Adrenal gland (tissue), 9 donors: ENCODE measurements at regions not wholly inside any gene's neighbourhood (a gene's known extent, or its start where the extent isn't known, plus 50 kb on each side); places are given as distances from the start of the nearest gene placed in this dataset.

Source experiments
- DNase-seq, 7 donors: peaks; one replicate each; pipeline ENCODE4 v3.0.0-alpha.2; 2019 to 2020
- H3K27ac ChIP-seq, 5 donors: fragments of 200-600 bp; sonication (generic) in 4 of 5; 1 replicate in 3 of 5; 2 replicates in 2 of 5; pipeline versions ENCODE4 v1.5.1 to v1.8.0; 2016 to 2020; ENCODE audit warnings: mild to moderate bottlenecking in 1 of 5
- H3K27me3 ChIP-seq: fragments of 200-600 bp; 2 replicates; pipeline ENCODE4 v1.8.0; 2021
- H3K36me3 ChIP-seq, 2 donors: fragments of 200-600 bp; replicated peaks in 1 of 2; 1 replicate in 1 of 2; 2 replicates in 1 of 2; pipeline versions ENCODE4 v1.5.1 to v1.8.0; 2018 to 2022
- H3K4me1 ChIP-seq, 2 donors: fragments of 200-600 bp; replicated peaks in 1 of 2; 1 replicate in 1 of 2; 2 replicates in 1 of 2; pipeline versions ENCODE4 v1.5.1 to v1.8.0; 2018 to 2021
- H3K4me3 ChIP-seq, 4 donors: fragments of 200-600 bp; sonication (generic) in 3 of 4; one replicate each; pipeline ENCODE4 v1.5.1; 2016 to 2018
- H3K9me3 ChIP-seq, 3 donors: fragments of 200-600 bp; sonication (generic) in 1 of 3; replicated peaks in 1 of 3; 1 replicate in 2 of 3; 2 replicates in 1 of 3; pipeline versions ENCODE4 v1.5.1 to v1.8.0; 2016 to 2021
- CTCF ChIP-seq, 6 experiments: fragments of 450-650 bp in 4 of 6; fragments of 200-600 bp in 2 of 6; sonication (generic) in 1 of 6; IDR thresholded peaks; 1 replicate in 5 of 6; 2 replicates in 1 of 6; pipeline versions ENCODE4 v1.5.1 to v1.8.0; 2016 to 2021; ENCODE audit warnings: antibody characterized with exemption in 6 of 6, mild to moderate bottlenecking in 2 of 6, moderate library complexity in 1 of 6
- POLR2A ChIP-seq, 2 donors: fragments of 450-650 bp; IDR thresholded peaks; one replicate each; pipeline ENCODE4 v1.6.1; 2017; ENCODE audit warnings: antibody characterized with exemption in 2 of 2, mild to moderate bottlenecking in 2 of 2, moderate library complexity in 1 of 2
- WGBS, 4 donors: extraction: QIAGEN DNeasy Blood & Tissue Kit in 2 of 4; methylation state at CpG; one replicate each; pipeline versions ENCODE4 v1.1.5 to v1.1.7; 2013 to 2017; 5-methylcytosine and 5-hydroxymethylcytosine counted together
- intact Hi-C, 2 donors: fragments of 100-400 bp; cut with DNase I; formaldehyde crosslinking; loops; one replicate each; pipeline versions ENCODE4 v1.14.1 to v1.15.0; 2022 to 2023
- donor health status: healthy with polysubstance abuse.
- donor health status: Bipolar disorder and iron deficiency.
- donor health status: DM: yes; HTN: yes; CAD: no.
- donor health status: DM: no; HTN: no; CAD: no.
- donor health status: DM: no; HTN: no; CAD: no.

DNA sequence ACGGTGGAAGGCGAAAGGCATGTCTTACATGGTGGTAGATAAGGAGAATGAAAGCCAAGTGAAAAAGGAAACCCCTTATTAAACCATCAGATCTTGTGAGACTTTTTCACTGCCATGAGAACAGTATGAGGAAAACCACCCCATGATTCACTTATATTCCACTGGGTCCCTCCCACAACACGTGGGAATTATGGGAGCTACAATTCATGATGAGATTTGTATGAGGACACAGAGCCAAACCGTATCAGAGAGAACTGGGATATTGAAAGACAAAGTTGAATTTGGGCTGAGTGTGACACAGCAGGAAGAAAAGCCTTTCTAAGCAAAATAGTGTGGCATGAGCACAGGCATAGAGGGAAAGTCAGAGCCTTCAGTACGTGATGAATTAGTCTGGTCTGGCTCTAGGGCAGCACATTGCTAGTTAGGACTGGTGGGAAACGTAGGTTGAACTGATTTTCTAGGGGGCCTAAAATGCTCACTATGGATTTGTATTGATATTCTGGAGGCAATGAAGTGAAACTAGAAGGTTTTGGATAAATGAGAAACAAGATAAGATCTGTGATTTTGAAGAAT is 84.8 kb upstream of the RND3 start:
- Histone ChIP-seq H3K9me3 (no peaks in the 10 kb centered on the region), H3K4me1 (no peaks in the 10 kb centered on the region), H3K36me3 (no peaks in the 10 kb centered on the region), H3K27me3 (no peaks in the 10 kb centered on the region), H3K27ac (no peak overlapping the region), H3K4me3 (no peak overlapping the region)
- WGBS, 4 donors = 87 to 92% (median 88%) methylated on average over 6 of the region's 6 CpGs
- no peak for DNase-seq
- TF ChIP-seq POLR2A (IDR thresholded peaks at IDR 0.05) = no peak
- no peak for TF ChIP-seq CTCF (IDR thresholded peaks at IDR 0.05)
- intact Hi-C loops = no loop called here

DNA sequence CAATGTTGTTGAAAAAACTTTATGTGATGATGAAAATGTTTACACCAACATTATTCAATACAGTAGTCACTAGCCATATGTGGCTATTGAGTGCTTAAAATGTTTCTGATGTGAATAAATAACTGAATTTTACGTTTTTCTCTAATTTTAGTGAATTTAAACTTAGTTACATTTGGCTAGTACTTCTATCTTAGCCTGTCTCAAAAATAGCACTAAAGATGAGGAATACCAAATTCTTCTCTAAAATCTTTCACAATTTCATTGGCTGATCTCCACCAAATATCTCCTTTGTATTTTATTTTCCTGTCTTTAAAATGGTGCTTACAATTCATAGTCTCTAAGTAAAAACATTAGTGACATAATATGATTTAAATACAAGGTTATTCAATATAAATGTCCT is 83.7 kb upstream of the RND3 start:
- TF ChIP-seq POLR2A (IDR thresholded peaks at IDR 0.05) = no peak
- Histone ChIP-seq H3K27ac (no peak overlapping the region), H3K4me3 (no peak overlapping the region), H3K27me3 (no peaks in the 10 kb centered on the region), H3K4me1 (no peaks in the 10 kb centered on the region), H3K9me3 (no peaks in the 10 kb centered on the region), H3K36me3 (no peaks in the 10 kb centered on the region)
- 49 to 72% (median 54%) methylated on average over 1 of the region's 1 CpG for WGBS, 4 donors
- DNase-seq = no peak
- intact Hi-C loops = no loop called here

DNA sequence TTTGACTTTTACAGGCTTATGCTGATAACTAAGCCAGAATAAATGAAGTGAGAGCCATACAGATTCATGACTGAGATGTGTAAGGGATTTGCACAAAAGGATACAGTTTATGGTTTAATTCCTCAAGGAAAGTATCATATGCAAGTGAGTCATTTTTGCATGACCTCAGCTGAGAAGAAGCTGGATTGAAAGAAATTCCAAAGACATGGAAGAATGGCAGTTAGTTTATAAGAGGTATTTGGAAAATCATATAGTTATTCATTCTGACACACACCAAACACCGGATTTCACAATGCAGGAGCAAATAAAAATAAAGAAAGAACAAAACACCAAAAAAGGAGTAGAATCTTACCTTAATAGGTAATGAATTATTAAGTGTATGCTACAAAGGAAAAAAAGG is 83.2 kb upstream of the RND3 start:
- no peak overlapping the region for H3K4me3 ChIP-seq
- no peak for DNase-seq
- no peak overlapping the region for H3K27ac ChIP-seq
- WGBS, 4 donors = 81 to 94% (median 90%) methylated on average over 1 of the region's 1 CpG
- TF ChIP-seq CTCF (IDR thresholded peaks at IDR 0.05) (no peak), POLR2A (IDR thresholded peaks at IDR 0.05) (no peak)
- H3K9me3 ChIP-seq = no peaks in the 10 kb centered on the region
- no peaks in the 10 kb centered on the region for H3K36me3 ChIP-seq
- no peaks in the 10 kb centered on the region for H3K27me3 ChIP-seq
- no peaks in the 10 kb centered on the region for H3K4me1 ChIP-seq
- intact Hi-C loops = no loop called here

- no peaks in the 10 kb centered on the region for H3K36me3 ChIP-seq
- 92 to 96% (median 94%) methylated on average over 4 of the region's 4 CpGs for WGBS, 4 donors
- H3K27me3 ChIP-seq = no peaks in the 10 kb centered on the region
- H3K9me3 ChIP-seq = no peaks in the 10 kb centered on the region
- H3K4me3 ChIP-seq = no peak overlapping the region
- intact Hi-C loops = no loop called here
- no peak overlapping the region for H3K27ac ChIP-seq
- no peaks in the 10 kb centered on the region for H3K4me1 ChIP-seq
- DNase-seq = no peak
- TF ChIP-seq POLR2A (IDR thresholded peaks at IDR 0.05) = no peak
- no peak for TF ChIP-seq CTCF (IDR thresholded peaks at IDR 0.05)
These were observed 82.3 kb upstream of the RND3 start for GRCh38 chr2:150569761-150570160.

GRCh38 chr2:150567771-150568301 is 80.4 kb upstream of the RND3 start:
- no peak for TF ChIP-seq CTCF (IDR thresholded peaks at IDR 0.05)
- no peak for TF ChIP-seq POLR2A (IDR thresholded peaks at IDR 0.05)
- Histone ChIP-seq H3K4me1 (no peaks in the 10 kb centered on the region), H3K27me3 (no peaks in the 10 kb centered on the region), H3K4me3 (no peak overlapping the region), H3K27ac (no peak overlapping the region), H3K9me3 (no peaks in the 10 kb centered on the region), H3K36me3 (no peaks in the 10 kb centered on the region)
- intact Hi-C loops = no loop called here
- DNase-seq = no peak
- 72 to 86% (median 84%) methylated on average over 4 of the region's 4 CpGs for WGBS, 4 donors
